ENCODE measurements at regions not wholly inside any gene's neighbourhood (a gene's known extent, or its start where the extent isn't known, plus 50 kb on each side); places are given as distances from the start of the nearest gene placed in this dataset.

DNA sequence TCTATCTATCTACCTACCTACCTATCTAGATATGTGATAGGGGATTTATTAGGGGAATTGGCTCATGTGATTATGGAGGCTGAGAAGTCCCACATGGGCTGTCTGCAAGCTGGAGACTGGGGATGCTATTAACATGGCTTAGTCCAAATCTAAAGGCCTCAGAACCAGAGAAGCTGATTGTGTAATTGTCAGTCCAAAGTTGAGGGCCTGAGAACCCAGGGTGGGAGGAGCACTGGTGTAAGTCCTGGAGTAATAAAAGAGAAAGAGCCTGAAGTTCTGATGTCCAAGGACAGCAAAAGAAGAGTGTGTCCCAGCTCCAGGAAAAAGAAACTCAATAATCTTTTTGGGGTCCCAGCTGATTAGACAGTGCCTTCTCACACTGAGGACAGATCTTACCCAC lies 98.5 kb upstream of the SEL1L start:
- TF ChIP-seq, protein P1, sequence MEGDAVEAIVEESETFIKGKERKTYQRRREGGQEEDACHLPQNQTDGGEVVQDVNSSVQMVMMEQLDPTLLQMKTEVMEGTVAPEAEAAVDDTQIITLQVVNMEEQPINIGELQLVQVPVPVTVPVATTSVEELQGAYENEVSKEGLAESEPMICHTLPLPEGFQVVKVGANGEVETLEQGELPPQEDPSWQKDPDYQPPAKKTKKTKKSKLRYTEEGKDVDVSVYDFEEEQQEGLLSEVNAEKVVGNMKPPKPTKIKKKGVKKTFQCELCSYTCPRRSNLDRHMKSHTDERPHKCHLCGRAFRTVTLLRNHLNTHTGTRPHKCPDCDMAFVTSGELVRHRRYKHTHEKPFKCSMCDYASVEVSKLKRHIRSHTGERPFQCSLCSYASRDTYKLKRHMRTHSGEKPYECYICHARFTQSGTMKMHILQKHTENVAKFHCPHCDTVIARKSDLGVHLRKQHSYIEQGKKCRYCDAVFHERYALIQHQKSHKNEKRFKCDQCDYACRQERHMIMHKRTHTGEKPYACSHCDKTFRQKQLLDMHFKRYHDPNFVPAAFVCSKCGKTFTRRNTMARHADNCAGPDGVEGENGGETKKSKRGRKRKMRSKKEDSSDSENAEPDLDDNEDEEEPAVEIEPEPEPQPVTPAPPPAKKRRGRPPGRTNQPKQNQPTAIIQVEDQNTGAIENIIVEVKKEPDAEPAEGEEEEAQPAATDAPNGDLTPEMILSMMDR (IDR thresholded peaks at IDR 0.05; ENCODE audit: insufficient read depth, low read length, poor library complexity, severe bottlenecking) = no peak
- H3K36me3 ChIP-seq (ENCODE audit: control insufficient read depth, insufficient read depth, low read length) = no peaks in the 10 kb centered on the region
- DNase-seq (ENCODE audit: low read depth) = no peak

DNA sequence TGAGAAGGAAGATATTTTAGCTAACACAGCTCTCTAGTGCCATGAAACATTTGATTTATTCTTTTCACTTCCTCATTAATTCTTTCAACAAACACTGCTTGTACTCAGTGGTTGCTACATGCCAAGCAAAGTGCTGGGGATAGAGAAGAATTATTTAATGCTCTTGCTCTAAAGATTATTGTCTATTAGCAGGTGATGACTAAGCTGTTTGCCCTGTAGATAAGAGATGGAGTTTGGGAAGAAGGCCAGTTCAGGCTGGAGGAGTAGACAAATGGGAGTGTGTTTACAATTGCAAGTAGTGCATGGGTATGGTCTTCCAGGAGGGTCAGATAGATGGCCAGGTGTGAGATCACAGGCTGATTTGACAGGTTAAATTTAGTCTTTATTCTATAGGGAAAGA lies 99.8 kb upstream of the SEL1L start:
- DNase-seq (ENCODE audit: low read depth) = no peak
- Histone ChIP-seq H3K4me3 (ENCODE audit: low read depth, low read length) (no peak overlapping the region), H3K27me3 (ENCODE audit: control insufficient read depth, insufficient read depth, low read length) (no peaks in the 10 kb centered on the region), H3K36me3 (ENCODE audit: control insufficient read depth, insufficient read depth, low read length) (no peaks in the 10 kb centered on the region)
- TF ChIP-seq, protein P1 (IDR thresholded peaks at IDR 0.05; ENCODE audit: insufficient read depth, low read length, poor library complexity, severe bottlenecking) = no peak

More for the DNA sequence above, 98.5 kb upstream of the SEL1L start:
- Histone ChIP-seq H3K27me3 (ENCODE audit: control insufficient read depth, insufficient read depth, low read length) (no peaks in the 10 kb centered on the region), H3K4me3 (ENCODE audit: low read depth, low read length) (no peak overlapping the region)

DNA sequence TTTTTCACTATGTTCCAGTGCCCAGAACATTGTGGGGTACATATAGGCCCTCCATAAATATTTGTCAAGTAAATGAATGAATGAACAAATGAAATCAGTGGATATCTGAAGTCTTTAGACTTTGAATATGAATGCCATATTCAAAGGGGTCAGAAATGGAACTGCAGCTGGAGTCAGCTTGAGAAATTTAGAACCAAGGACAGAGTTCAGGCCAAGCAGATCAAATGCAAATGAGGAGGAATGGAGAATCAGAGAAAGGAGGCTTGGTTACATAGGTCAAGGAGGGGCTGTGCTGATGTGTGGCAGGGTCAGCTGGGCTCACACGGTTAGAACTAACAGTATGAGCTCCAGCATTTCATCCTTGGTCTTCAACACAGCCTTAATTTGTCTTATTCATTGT lies 104.0 kb upstream of the SEL1L start:
- Histone ChIP-seq H3K36me3 (ENCODE audit: control insufficient read depth, insufficient read depth, low read length) (no peaks in the 10 kb centered on the region), H3K4me3 (ENCODE audit: low read depth, low read length) (no peak overlapping the region), H3K27me3 (ENCODE audit: control insufficient read depth, insufficient read depth, low read length) (no peaks in the 10 kb centered on the region)
- TF ChIP-seq, protein P1 (IDR thresholded peaks at IDR 0.05; ENCODE audit: insufficient read depth, low read length, poor library complexity, severe bottlenecking) = no peak
- DNase-seq (ENCODE audit: low read depth) = no peak

DNA sequence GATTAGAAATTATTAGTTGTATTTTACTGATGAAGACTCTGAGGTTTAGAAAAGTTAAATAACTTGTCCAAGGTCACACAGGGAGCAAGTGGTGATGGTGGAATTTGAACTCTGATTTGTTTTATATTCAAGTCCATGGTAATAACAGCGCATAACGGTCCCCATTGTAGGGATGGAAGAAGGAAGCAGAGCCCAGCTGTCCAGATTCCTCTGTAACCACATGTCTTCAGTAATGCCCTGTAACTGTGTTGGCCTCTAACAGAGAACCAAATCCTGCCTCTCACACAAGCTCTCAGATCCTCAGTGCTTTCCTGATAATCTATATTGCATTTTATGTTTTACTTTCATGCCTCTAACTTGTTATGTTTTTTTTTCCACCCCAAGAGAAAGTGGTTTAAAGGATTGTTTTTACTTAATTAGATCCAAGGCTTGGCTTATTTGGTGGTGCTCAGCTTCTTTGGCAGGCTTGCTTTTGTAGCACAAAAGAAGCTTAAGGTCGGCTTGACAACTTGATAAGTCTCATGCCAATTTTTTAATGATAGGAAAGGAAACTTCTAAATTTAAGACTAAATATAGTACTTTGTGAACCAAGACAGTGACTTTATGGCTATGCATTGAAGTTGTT lies 105.1 kb upstream of the SEL1L start:
- no peaks in the 10 kb centered on the region for H3K36me3 ChIP-seq (ENCODE audit: control insufficient read depth, insufficient read depth, low read length)
- no peaks in the 10 kb centered on the region for H3K27me3 ChIP-seq (ENCODE audit: control insufficient read depth, insufficient read depth, low read length)
- no peak overlapping the region for H3K4me3 ChIP-seq (ENCODE audit: low read depth, low read length)
- TF ChIP-seq, protein P1 (IDR thresholded peaks at IDR 0.05; ENCODE audit: insufficient read depth, low read length, poor library complexity, severe bottlenecking) = no peak
- no peak for DNase-seq (ENCODE audit: low read depth)

DNA sequence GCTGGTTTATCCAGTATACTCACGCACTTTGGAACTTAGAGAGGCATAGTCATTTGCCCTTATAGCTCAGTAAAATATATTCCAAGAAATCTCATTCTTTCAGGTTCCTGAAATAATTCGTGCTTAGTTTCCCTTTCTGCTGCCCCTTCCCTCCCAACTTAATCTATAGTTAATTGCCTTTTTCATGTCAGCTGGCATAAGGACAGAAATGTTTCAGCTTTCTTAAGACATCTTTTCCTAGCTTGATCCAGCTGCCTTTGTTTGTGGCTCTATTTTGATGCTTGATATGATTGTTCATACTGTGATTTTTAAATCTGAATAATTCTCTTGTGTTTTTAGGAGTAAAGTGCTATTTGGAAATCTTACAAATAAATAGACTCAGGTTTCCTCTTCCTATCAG lies 120.0 kb upstream of the SEL1L start:
- DNase-seq (ENCODE audit: low read depth) = no peak
- H3K27me3 ChIP-seq (ENCODE audit: control insufficient read depth, insufficient read depth, low read length) = no peaks in the 10 kb centered on the region
- H3K36me3 ChIP-seq (ENCODE audit: control insufficient read depth, insufficient read depth, low read length) = no peaks in the 10 kb centered on the region
- TF ChIP-seq, protein P1 (IDR thresholded peaks at IDR 0.05; ENCODE audit: insufficient read depth, low read length, poor library complexity, severe bottlenecking) = no peak
- H3K4me3 ChIP-seq (ENCODE audit: low read depth, low read length) = no peak overlapping the region

Measured in kidney epithelial cell (primary cell).